ENCODE measurements at regions not wholly inside any gene's neighbourhood (a gene's known extent, or its start where the extent isn't known, plus 50 kb on each side); places are given as distances from the start of the nearest gene placed in this dataset.

DNA sequence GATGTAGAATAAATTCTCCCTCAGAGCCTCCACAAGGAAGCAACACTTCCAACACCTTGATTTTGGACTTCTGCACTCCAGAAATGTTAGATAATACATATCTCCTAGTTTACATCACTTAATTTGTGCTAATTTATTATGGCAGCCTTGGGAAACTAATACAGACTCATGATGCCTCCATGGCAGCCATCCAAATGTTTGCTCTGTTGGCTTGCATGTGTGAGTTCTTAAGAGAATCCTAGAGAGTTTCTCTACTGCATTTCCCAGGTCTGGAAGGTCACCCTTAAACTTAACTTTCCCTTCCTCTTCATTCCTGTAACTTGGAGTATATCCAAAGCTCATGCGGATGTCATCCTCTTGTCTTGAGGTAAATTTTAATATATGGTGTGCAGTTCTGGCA lies 956.1 kb downstream of the ADGRL3 start:
- Histone ChIP-seq H3K27me3 (ENCODE audit: control insufficient read depth, insufficient read depth, low read length, poor library complexity, severe bottlenecking) (no peaks in the 10 kb centered on the region), H3K4me1 (ENCODE audit: control insufficient read depth, insufficient read depth, low read length) (no peaks in the 10 kb centered on the region), H3K9ac (ENCODE audit: extremely low read depth, low read length, poor library complexity, severe bottlenecking) (no peak overlapping the region), H3K36me3 (ENCODE audit: control insufficient read depth, insufficient read depth, low read length) (no peaks in the 10 kb centered on the region), H3K4me3 (ENCODE audit: low read length) (no peak overlapping the region), H3K27ac (ENCODE audit: low read depth, low read length) (no peak overlapping the region), H3K9me3 (ENCODE audit: control insufficient read depth, low read length) (no peaks in the 10 kb centered on the region)
- no peak for DNase-seq
- no peaks in the 10 kb centered on the region for H3K9me3 Mint-ChIP-seq
- no peak overlapping the region for H3K4me3 Mint-ChIP-seq
- no peak overlapping the region for H3K27ac Mint-ChIP-seq
- TF ChIP-seq, protein P1, sequence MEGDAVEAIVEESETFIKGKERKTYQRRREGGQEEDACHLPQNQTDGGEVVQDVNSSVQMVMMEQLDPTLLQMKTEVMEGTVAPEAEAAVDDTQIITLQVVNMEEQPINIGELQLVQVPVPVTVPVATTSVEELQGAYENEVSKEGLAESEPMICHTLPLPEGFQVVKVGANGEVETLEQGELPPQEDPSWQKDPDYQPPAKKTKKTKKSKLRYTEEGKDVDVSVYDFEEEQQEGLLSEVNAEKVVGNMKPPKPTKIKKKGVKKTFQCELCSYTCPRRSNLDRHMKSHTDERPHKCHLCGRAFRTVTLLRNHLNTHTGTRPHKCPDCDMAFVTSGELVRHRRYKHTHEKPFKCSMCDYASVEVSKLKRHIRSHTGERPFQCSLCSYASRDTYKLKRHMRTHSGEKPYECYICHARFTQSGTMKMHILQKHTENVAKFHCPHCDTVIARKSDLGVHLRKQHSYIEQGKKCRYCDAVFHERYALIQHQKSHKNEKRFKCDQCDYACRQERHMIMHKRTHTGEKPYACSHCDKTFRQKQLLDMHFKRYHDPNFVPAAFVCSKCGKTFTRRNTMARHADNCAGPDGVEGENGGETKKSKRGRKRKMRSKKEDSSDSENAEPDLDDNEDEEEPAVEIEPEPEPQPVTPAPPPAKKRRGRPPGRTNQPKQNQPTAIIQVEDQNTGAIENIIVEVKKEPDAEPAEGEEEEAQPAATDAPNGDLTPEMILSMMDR (conservative IDR thresholded peaks at IDR 0.05), result no peak
- H3K27me3 Mint-ChIP-seq (ENCODE audit: insufficient read depth), result no peaks in the 10 kb centered on the region
- WGBS, 2 experiments (ENCODE audit: insufficient coverage in 1 of 2, insufficient read length in 1 of 2), result 100% methylated on average over 1 of the region's 1 CpG; no CpG with 5 or more reads in 1 of the 2 experiments
- no peaks in the 10 kb centered on the region for H3K36me3 Mint-ChIP-seq (ENCODE audit: low read depth)
- no peaks in the 10 kb centered on the region for H3K4me1 Mint-ChIP-seq

DNA sequence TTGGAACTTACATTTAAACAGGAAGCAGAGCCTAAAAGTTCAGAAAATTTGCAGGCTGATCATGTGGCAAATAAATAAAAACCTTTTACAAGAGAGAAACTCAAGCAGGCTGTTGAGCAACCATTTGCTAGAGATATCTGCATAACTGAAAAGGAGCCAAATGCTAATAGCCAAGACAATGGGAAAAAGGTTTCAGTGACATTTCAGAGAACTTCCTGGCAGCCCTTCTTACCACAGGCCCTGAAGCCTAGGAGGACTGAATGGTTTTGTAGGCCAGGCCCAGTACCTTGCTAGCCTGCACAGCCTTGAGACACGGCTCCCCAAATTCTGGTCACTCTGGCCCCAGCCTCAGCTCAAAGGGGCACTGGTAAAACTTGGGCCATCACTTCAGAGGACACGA lies 945.1 kb downstream of the ADGRL3 start:
- H3K4me1 Mint-ChIP-seq, result no peaks in the 10 kb centered on the region
- TF ChIP-seq, protein P1 (conservative IDR thresholded peaks at IDR 0.05), result no peak
- H3K27ac Mint-ChIP-seq, result no peak overlapping the region
- Histone ChIP-seq H3K36me3 (ENCODE audit: control insufficient read depth, insufficient read depth, low read length) (no peaks in the 10 kb centered on the region), H3K27ac (ENCODE audit: low read depth, low read length) (no peak overlapping the region), H3K27me3 (ENCODE audit: control insufficient read depth, insufficient read depth, low read length, poor library complexity, severe bottlenecking) (no peaks in the 10 kb centered on the region), H3K4me1 (ENCODE audit: control insufficient read depth, insufficient read depth, low read length) (no peaks in the 10 kb centered on the region), H3K9me3 (ENCODE audit: control insufficient read depth, low read length) (no peaks in the 10 kb centered on the region), H3K4me3 (ENCODE audit: low read length) (no peak overlapping the region), H3K9ac (ENCODE audit: extremely low read depth, low read length, poor library complexity, severe bottlenecking) (no peak overlapping the region)
- H3K9me3 Mint-ChIP-seq, result peaks cover 10% of the 10 kb centered on the region
- no peaks in the 10 kb centered on the region for H3K27me3 Mint-ChIP-seq (ENCODE audit: insufficient read depth)
- WGBS, 2 experiments (ENCODE audit: insufficient coverage in 1 of 2, insufficient read length in 1 of 2), result 91 to 93% methylated on average over 2 of the region's 2 CpGs
- DNase-seq, result no peak
- H3K36me3 Mint-ChIP-seq (ENCODE audit: low read depth), result no peaks in the 10 kb centered on the region
- no peak overlapping the region for H3K4me3 Mint-ChIP-seq

DNA sequence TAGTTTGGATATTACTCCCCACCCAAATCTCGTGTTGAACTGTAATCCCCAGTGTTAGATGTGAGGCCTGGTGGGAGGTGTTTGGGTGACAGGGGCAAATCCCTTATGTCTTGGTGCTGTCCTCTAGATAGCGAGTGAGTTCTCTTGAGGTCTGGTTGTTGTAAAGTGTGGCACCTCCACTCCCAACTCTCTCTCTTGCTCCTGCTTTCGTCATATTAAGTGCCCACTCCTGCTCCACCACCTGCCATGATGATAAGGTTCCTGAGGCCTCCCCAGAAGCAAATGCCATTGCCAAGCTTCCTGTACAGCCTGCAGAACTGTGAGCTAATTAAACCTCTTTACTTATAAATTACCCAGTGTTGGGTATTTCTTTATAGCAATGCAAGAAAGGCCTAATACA lies 944.3 kb downstream of the ADGRL3 start:
- Histone ChIP-seq H3K4me1 (ENCODE audit: control insufficient read depth, insufficient read depth, low read length) (no peaks in the 10 kb centered on the region), H3K27me3 (ENCODE audit: control insufficient read depth, insufficient read depth, low read length, poor library complexity, severe bottlenecking) (no peaks in the 10 kb centered on the region), H3K27ac (ENCODE audit: low read depth, low read length) (no peak overlapping the region), H3K9me3 (ENCODE audit: control insufficient read depth, low read length) (no peaks in the 10 kb centered on the region), H3K36me3 (ENCODE audit: control insufficient read depth, insufficient read depth, low read length) (no peaks in the 10 kb centered on the region), H3K9ac (ENCODE audit: extremely low read depth, low read length, poor library complexity, severe bottlenecking) (no peak overlapping the region), H3K4me3 (ENCODE audit: low read length) (no peak overlapping the region)
- no peaks in the 10 kb centered on the region for H3K4me1 Mint-ChIP-seq
- H3K27me3 Mint-ChIP-seq (ENCODE audit: insufficient read depth), result no peaks in the 10 kb centered on the region
- no peak overlapping the region for H3K27ac Mint-ChIP-seq
- WGBS, 2 experiments (ENCODE audit: insufficient coverage in 1 of 2, insufficient read length in 1 of 2), result 88 to 100% methylated on average over 1 to 3 of the region's 3 CpGs
- no peak overlapping the region for H3K4me3 Mint-ChIP-seq
- TF ChIP-seq, protein P1 (conservative IDR thresholded peaks at IDR 0.05), result no peak
- DNase-seq, result no peak
- no peaks in the 10 kb centered on the region for H3K36me3 Mint-ChIP-seq (ENCODE audit: low read depth)
- H3K9me3 Mint-ChIP-seq, result peaks cover 10% of the 10 kb centered on the region
